GM18511 (cell line): ENCODE measurements at regions not wholly inside any gene's neighbourhood (a gene's known extent, or its start where the extent isn't known, plus 50 kb on each side); places are given as distances from the start of the nearest gene placed in this dataset.
"Not testable (repeated sequence)": the region's sequence is repeated elsewhere in the genome, so short reads cannot be mapped to it uniquely, and the experiment has no call there.

Experiments used
- ATAC-seq: cut with Tn5 transposase; IDR thresholded peaks from one replicate; pipeline ENCODE4 v1.9.1; 2021; ENCODE audit warnings: mild to moderate bottlenecking, moderate library complexity; ENCODE audit not compliant: unreplicated experiment

- ATAC-seq, result no peak
These were observed 59.7 kb downstream of the TEX35 start for GRCh38 chr1:178572604-178573003.

- peak; percentile 89 for ATAC-seq
These were observed 60.4 kb downstream of the TEX35 start for GRCh38 chr1:178573330-178573729.

GRCh38 chr1:178574345-178574744 is 61.4 kb downstream of the TEX35 start:
- no peak for ATAC-seq

DNA sequence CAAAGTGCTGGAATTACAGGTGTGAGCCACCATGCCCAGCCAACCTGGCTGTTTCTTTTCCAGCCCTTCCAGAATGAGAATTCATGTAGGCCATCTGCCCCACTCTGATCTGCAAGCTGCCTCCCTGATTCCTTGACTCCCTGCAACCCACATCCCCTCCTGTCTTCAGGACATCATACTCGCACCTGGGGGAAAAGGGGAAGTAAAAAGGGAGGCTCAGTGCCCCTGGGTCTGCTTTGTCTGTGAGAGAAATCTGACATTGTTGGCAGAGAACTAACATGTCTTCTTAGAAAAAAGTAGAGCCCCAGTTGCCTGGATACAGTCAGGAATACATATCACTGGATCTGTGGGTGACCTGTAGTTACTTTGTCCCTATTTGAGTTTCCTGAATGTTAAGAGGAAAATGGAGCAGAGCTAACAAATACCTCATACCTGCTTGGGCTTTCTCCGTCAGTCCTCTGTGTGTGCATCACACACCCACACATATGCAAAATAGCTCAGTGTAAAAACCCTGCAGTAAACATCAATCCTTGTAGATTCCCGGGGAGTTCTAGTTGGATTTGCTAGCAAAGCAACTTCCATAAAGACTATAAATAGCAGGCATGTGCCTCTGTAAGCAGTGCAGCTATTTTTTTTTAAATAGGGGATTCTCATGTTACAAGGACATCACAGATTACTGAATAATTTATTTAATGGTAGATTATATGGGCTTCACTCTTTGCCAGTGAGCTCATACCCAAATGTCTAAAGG is 62.9 kb downstream of the TEX35 start:
- no peak for ATAC-seq

DNA sequence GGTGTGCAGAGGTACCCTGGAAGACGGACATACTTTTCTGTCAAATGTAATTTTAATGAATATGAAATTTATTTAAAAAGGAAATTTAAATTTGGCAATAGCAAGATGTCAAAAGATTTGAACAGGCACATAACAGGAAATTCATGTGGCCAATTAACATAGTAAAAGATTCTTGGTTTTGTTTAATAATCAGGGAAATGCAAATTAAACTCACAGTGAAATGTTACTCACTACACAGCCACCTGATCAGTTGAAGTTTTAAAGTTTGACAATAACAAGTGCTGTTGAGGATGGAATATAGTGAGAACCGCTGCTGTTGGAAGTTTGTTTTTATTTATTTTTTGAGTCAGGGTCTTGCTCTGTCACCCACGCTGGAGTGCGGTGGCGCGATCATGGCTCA is 63.9 kb downstream of the TEX35 start:
- no peak for ATAC-seq

GRCh38 chr1:178577882-178578281 is 65.0 kb downstream of the TEX35 start:
- no peak for ATAC-seq

- ATAC-seq, result no peak
These were observed 65.6 kb downstream of the TEX35 start for GRCh38 chr1:178578541-178578940.

DNA sequence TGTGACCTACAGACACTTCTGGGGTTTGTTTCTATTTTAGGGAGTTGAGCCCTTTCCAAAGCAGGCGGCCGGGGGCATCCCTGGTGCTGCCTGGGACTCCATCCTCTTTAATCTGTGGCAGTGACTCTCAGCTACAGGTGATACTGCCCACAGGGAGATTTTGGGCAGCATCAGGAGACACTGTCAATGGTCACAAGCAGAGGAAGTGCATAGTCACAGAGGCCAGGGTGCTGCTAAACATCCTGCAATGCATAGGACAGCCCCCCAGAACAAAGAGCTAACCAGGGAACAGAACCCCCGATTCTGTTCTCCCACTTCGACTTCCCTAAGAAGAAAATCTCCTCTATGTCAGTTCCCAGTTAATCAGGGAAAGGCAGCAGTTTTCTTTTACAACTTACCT is 66.2 kb downstream of the TEX35 start:
- no peak for ATAC-seq

DNA sequence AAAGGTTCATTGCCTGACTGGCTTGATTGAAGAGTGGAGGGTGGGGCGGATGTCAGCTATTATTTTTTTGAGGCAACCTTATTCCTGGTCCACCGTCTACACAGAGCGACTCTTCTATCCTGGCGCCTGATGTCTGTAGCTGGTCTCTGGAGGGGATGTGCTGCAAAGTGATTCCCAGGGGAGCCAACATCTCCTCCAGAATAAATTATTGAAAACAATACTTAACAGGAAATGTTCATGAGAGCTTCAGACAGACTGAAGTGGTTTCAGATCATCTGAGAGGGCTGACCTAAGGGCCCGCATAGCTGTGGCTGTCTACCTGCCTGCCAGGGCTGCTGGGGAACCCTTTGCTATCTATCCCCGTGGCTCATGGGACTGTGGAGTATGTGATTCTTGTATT is 66.7 kb downstream of the TEX35 start:
- peak; percentile 63 for ATAC-seq

- no peak for ATAC-seq
These were observed 67.2 kb downstream of the TEX35 start for GRCh38 chr1:178580096-178580495.

- no peak for ATAC-seq
These were observed 68.0 kb downstream of the TEX35 start for GRCh38 chr1:178580876-178581275.

- ATAC-seq, result peak; percentile 80
These were observed 68.7 kb downstream of the TEX35 start for GRCh38 chr1:178581351-178582303.

DNA sequence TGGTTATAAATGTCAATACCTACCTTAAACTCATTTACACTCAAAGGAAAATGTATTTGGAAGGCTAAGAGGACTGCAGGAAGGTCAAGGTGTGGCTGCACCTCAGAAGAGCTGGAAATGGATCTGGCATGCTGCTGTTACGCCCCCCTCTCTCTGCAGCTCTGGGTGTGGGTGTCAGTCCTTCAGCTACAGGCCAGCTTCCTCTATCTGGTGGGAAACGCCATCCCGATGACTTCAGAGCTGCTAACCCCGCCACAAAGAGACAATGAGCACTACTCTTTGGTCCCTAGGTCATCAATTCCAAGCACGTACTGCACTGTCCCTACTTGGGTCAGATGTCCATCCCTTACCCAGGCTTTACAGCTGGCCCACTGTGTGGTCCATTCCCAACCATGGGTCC is 74.2 kb downstream of the TEX35 start:
- ATAC-seq, result no peak

GRCh38 chr1:178587975-178588374 is 75.1 kb downstream of the TEX35 start:
- ATAC-seq, result no peak

DNA sequence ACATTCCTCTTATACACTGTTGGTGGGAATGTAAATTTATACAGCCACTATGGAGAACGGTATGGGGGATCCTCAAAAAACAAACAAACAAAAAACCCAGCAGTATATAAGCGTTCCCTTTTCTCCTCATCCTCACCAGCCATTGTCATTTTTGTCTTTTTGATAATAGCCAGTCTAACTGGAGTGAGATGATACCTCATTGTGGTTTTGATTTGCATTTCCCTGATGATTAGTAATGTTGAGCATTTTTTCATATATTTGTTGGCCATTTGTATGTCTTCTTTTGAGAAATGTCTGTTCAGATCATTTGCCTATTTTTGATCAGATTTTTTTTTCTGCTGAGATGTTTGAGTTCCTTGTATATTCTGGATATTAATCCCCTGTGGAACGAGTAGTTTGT is 76.1 kb downstream of the TEX35 start:
- not testable (repeated sequence) for ATAC-seq

GRCh38 chr1:178591811-178592210 is 78.9 kb downstream of the TEX35 start:
- not testable (repeated sequence) for ATAC-seq

DNA sequence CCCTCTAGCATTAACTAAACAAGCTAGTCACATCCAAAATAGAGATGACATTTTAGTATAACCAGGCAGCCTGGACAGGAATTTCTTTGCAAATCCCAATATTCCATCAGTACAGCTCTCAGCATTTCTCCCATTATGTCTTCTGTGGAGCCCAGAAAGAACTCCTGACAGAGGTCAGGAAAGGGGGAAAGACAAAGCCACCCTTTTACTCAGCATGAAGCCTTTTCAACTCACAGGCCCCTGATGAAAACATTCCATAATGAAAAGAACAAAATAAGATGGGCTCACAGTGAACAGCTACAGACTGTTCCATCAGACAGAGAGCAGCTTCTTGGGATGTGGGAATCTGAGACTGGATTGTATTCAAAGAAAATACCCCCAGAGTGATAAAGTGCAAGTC is 80.6 kb downstream of the TEX35 start:
- ATAC-seq, result no peak

- ATAC-seq, result no peak
These were observed 81.2 kb downstream of the TEX35 start for GRCh38 chr1:178594133-178594532.

GRCh38 chr1:178595491-178595890 is 82.6 kb downstream of the TEX35 start:
- ATAC-seq, result no peak

DNA sequence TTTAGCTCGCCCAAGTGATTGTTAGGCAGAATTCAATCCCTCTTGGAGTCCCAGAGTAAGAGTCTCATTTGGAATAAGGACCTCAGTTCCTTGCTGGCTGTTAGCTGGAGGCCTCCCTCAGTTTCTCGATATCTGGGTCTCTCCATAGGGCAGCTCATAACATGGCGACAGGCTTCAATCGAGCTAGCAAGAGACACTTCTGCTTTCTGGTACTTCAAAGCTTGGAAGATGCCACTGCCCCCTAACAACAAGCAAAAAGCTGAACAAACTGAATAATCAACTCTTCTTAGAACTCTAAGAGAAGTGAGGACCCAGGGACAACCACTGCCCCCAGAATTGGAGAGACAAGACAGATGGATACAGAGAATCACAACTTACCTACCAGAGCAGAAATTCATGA is 86.2 kb downstream of the TEX35 start:
- no peak for ATAC-seq

DNA sequence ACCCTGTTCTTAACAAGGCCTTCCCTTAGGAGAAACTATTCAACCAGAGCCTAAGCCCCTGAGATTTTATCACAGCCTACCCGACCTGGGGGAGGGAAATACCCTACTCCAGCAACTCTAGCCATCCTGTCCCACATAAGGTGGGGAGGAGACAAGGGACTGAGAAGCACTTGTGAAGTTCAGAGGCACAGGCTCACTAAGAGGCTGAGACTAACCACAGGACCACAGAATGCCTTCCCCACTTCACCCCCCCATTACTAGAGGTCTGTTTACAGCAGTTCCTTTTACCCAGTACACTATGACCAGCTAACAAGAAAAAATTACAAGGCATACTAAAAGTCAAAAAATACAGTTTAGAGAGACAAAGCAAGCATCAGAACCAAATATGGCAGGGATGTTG is 86.8 kb downstream of the TEX35 start:
- peak; percentile 84 for ATAC-seq

GRCh38 chr1:178603926-178604325 is 91.0 kb downstream of the TEX35 start:
- ATAC-seq, result no peak
